ENCODE measurements at regions not wholly inside any gene's neighbourhood (a gene's known extent, or its start where the extent isn't known, plus 50 kb on each side); places are given as distances from the start of the nearest gene placed in this dataset.

DNA sequence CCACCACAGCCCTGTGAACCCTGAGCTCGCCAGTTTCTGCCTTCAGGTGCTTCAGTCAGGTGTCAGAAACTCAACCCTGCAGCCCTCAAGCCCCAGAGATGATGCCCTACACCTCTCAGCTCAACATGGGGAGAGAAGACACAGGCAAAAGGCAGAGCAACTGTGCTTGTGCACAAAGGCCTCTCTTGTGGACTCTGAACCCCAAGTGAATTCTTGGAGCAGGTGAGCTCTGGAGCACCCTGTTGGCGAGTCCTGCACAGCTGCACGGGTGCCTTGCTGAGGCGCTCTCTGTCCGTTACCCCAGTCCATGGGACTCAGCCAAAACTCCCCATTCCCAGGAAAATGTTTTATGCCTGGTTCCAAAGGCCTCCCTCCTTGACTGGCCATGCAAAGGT is 197.0 kb downstream of the KLF13 start:
- no peaks in the 10 kb centered on the region for H3K36me3 ChIP-seq (replicated peaks; ENCODE audit: low read depth, low read length)

DNA sequence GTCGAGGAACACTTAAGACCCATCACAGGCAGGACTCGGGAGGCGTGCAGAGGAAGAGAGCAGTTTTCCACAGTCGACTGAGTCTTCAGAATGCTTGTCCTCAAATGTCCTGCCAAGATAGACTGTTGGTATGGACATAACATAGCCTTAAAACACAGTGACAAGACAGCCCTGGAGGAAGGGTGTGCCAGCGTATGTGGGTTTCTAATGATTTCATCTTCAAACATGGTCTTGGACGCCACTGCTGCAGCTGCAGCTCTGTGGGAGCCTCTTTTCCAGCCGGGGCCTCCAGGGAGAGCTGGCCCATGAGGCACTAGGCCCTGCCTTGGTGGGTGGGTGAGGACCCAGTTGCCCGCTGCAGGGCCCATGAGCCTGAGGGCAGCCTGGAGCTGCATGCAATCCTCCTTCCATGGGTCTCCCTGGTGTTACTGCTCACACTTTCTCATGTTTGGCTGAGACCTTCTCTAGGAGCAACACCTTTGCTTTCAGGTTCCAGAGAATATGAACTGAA is 198.6 kb downstream of the KLF13 start:
- Histone ChIP-seq H3K4me3 (ENCODE audit: low read length) (no peak overlapping the region), H3K4me2 (ENCODE audit: low read length) (no peak overlapping the region), H4K20me1 (ENCODE audit: insufficient read depth, low read length) (no peaks in the 10 kb centered on the region), H3K27me3 (ENCODE audit: low read depth, low read length) (no peaks in the 10 kb centered on the region), H2AFZ (ENCODE audit: low read depth, low read length) (no peak overlapping the region), H3K4me1 (ENCODE audit: low read length) (no peaks in the 10 kb centered on the region), H3K27ac (ENCODE audit: low read length) (no peak overlapping the region), H3K9me3 (ENCODE audit: insufficient read depth, low read length) (no peaks in the 10 kb centered on the region), H3K9ac (ENCODE audit: low read length) (no peak overlapping the region), H3K36me3 (replicated peaks; ENCODE audit: low read depth, low read length) (no peaks in the 10 kb centered on the region), H3K79me2 (ENCODE audit: low read length) (no peaks in the 10 kb centered on the region)
- no peak for TF ChIP-seq EZH2phosphoT487 (IDR thresholded peaks at IDR 0.05; ENCODE audit: low read depth)
- TF ChIP-seq, protein P1, sequence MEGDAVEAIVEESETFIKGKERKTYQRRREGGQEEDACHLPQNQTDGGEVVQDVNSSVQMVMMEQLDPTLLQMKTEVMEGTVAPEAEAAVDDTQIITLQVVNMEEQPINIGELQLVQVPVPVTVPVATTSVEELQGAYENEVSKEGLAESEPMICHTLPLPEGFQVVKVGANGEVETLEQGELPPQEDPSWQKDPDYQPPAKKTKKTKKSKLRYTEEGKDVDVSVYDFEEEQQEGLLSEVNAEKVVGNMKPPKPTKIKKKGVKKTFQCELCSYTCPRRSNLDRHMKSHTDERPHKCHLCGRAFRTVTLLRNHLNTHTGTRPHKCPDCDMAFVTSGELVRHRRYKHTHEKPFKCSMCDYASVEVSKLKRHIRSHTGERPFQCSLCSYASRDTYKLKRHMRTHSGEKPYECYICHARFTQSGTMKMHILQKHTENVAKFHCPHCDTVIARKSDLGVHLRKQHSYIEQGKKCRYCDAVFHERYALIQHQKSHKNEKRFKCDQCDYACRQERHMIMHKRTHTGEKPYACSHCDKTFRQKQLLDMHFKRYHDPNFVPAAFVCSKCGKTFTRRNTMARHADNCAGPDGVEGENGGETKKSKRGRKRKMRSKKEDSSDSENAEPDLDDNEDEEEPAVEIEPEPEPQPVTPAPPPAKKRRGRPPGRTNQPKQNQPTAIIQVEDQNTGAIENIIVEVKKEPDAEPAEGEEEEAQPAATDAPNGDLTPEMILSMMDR (IDR thresholded peaks at IDR 0.05; ENCODE audit: low read depth, low read length) = no peak

More for the DNA sequence above, 197.0 kb downstream of the KLF13 start:
- no peaks in the 10 kb centered on the region for H3K9me3 ChIP-seq (ENCODE audit: insufficient read depth, low read length)
- H2AFZ ChIP-seq (ENCODE audit: low read depth, low read length) = no peak overlapping the region
- no peak for TF ChIP-seq EZH2phosphoT487 (IDR thresholded peaks at IDR 0.05; ENCODE audit: low read depth)
- TF ChIP-seq, protein P1 (IDR thresholded peaks at IDR 0.05; ENCODE audit: low read depth, low read length) = no peak
- H3K27ac ChIP-seq (ENCODE audit: low read length) = no peak overlapping the region
- H3K79me2 ChIP-seq (ENCODE audit: low read length) = no peaks in the 10 kb centered on the region
- no peaks in the 10 kb centered on the region for H3K4me1 ChIP-seq (ENCODE audit: low read length)
- no peak overlapping the region for H3K9ac ChIP-seq (ENCODE audit: low read length)
- H3K4me3 ChIP-seq (ENCODE audit: low read length) = no peak overlapping the region
- no peak overlapping the region for H3K4me2 ChIP-seq (ENCODE audit: low read length)
- no peaks in the 10 kb centered on the region for H4K20me1 ChIP-seq (ENCODE audit: insufficient read depth, low read length)
- no peaks in the 10 kb centered on the region for H3K27me3 ChIP-seq (ENCODE audit: low read depth, low read length)

DNA sequence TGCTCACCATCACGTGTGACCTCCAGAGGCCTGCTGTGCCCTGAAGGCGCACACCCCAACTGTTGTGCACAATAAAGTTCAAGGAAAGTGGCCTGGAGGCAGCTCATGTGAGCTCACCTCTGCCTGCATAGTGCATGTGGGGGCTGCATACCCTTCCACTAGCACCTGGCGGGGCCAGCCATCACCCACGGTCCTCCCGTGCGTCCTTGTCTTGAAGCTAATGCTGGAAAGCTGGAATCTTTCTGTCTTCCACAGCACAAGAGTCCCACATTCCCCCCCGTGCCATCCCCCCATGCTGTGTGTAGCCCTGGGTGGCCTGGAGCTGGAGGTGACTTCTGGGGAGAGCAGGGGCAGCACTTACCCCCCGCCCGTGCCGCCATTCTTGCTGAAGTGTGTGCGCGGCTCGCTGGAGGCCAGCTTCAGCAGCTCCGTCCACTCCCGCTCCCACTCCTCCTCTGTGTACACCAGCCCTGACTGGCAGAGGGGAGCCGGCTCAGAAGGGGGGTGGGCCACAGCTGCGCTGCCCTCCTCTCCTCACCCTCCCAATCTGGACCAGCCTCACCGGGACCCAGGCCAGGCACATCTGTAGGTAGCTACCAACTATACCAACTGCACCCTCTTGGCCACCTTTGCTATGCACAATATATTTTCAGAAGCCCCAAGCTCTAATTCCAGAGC is 199.5 kb downstream of the KLF13 start:
- Histone ChIP-seq H3K4me3 (ENCODE audit: low read length) (no peak overlapping the region), H3K9me3 (ENCODE audit: insufficient read depth, low read length) (no peaks in the 10 kb centered on the region), H3K4me1 (ENCODE audit: low read length) (no peaks in the 10 kb centered on the region), H3K27ac (ENCODE audit: low read length) (no peak overlapping the region), H3K9ac (ENCODE audit: low read length) (no peak overlapping the region), H3K36me3 (replicated peaks; ENCODE audit: low read depth, low read length) (no peaks in the 10 kb centered on the region), H4K20me1 (ENCODE audit: insufficient read depth, low read length) (no peaks in the 10 kb centered on the region), H3K4me2 (ENCODE audit: low read length) (no peak overlapping the region), H2AFZ (ENCODE audit: low read depth, low read length) (no peak overlapping the region), H3K79me2 (ENCODE audit: low read length) (no peaks in the 10 kb centered on the region), H3K27me3 (ENCODE audit: low read depth, low read length) (no peaks in the 10 kb centered on the region)
- TF ChIP-seq, protein P1 (IDR thresholded peaks at IDR 0.05; ENCODE audit: low read depth, low read length) = no peak
- no peak for TF ChIP-seq EZH2phosphoT487 (IDR thresholded peaks at IDR 0.05; ENCODE audit: low read depth)

DNA sequence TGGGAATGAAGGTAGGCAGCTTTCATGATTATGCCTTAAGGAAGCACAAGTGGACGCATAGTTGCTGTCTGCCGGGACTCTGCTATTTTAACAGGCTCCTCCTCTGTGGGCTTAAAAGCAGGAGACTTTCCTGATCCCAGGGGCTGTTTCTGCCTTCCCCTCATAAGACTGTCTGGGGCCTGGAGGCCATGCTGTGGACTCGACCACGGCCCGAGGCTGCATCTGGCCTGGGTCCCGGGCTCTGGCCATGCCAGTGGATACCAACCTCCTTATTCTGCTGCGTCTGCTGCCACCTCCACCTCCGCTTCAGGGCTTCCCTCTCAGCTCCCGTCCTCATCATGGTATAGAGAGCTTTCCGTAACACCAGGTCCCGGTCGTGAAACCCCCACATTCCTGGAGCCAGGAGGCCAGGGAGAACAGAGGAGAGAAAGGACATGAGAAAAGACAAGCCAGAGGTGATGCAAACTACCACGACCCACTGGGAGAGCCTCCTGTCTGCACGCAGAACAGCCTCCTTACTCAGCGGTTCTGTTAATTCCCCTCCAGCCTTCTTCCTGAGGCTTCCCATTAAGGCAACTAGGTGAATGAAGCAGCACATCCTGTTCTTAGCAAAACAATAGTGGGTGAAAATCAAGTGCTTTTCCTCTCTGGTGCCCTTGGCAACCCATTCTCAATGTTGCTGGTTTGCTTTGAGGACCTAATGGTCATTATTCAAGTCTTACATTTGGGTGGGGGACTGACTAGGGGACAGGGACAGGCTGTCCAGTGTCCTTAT is 200.5 kb downstream of the KLF13 start:
- TF ChIP-seq, protein P1 (IDR thresholded peaks at IDR 0.05; ENCODE audit: low read depth, low read length) = no peak
- TF ChIP-seq EZH2phosphoT487 (IDR thresholded peaks at IDR 0.05; ENCODE audit: low read depth) = no peak
- no peaks in the 10 kb centered on the region for H4K20me1 ChIP-seq (ENCODE audit: insufficient read depth, low read length)
- no peaks in the 10 kb centered on the region for H3K27me3 ChIP-seq (ENCODE audit: low read depth, low read length)
- H3K9ac ChIP-seq (ENCODE audit: low read length) = no peak overlapping the region
- H3K27ac ChIP-seq (ENCODE audit: low read length) = no peak overlapping the region
- H3K4me3 ChIP-seq (ENCODE audit: low read length) = no peak overlapping the region
- no peaks in the 10 kb centered on the region for H3K4me1 ChIP-seq (ENCODE audit: low read length)
- H2AFZ ChIP-seq (ENCODE audit: low read depth, low read length) = no peak overlapping the region
- no peaks in the 10 kb centered on the region for H3K36me3 ChIP-seq (replicated peaks; ENCODE audit: low read depth, low read length)
- H3K4me2 ChIP-seq (ENCODE audit: low read length) = no peak overlapping the region
- H3K9me3 ChIP-seq (ENCODE audit: insufficient read depth, low read length) = no peaks in the 10 kb centered on the region
- H3K79me2 ChIP-seq (ENCODE audit: low read length) = no peaks in the 10 kb centered on the region
